ENCODE measurements at regions not wholly inside any gene's neighbourhood (a gene's known extent, or its start where the extent isn't known, plus 50 kb on each side); places are given as distances from the start of the nearest gene placed in this dataset.

DNA sequence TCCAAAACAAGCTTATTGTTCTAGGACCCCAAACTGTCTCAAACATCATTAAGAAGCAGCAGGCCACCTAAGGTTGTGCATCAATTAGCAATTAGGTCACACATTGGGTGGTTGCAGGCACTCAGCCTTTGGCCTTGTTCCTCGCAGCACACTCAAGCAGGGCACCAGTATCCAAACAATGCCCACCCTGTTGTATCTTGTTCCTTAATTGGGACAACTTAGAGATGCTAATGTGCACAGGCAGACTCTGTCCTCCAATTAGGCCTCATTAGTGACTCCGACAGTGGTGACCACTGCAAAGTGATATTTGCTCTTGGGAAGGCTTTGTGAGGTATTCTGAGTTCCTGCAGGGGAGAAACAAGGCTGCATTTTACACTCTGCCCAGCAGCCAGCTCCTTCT is 515.1 kb upstream of the PTBP2 start:
- TF ChIP-seq CTCF (IDR thresholded peaks at IDR 0.05; ENCODE audit: insufficient read depth, low read depth, low read length) (no peak), EZH2 (IDR thresholded peaks at IDR 0.05; ENCODE audit: insufficient read depth, low read length) (no peak)

Measured in astrocyte (in vitro differentiated cells and primary cell).